Stimulated activated CD4-positive, alpha-beta T cell treated with anti-CD3 and anti-CD28 coated beads, Interleukin-2, amount 100 ng/mL, for 48 hours (primary cell): ENCODE measurements at regions not wholly inside any gene's neighbourhood (a gene's known extent, or its start where the extent isn't known, plus 50 kb on each side); places are given as distances from the start of the nearest gene placed in this dataset.

Source experiments
- DNase-seq, 2 donors: peaks; one replicate each; pipeline ENCODE4 v3.0.0-alpha.2; 2020

GRCh38 chr22:48376936-48377712 is 1450.5 kb downstream of the BRD1 start:
- DNase-seq, result no peak

GRCh38 chr22:48376428-48376827 is 1451.2 kb downstream of the BRD1 start:
- DNase-seq, result no peak

GRCh38 chr22:48373626-48374173 is 1454.0 kb downstream of the BRD1 start:
- DNase-seq, result no peak

GRCh38 chr22:48372390-48372789 is 1455.3 kb downstream of the BRD1 start:
- DNase-seq, result no peak

GRCh38 chr22:48371391-48371790 is 1456.3 kb downstream of the BRD1 start:
- DNase-seq, result no peak

- no peak for DNase-seq
Observed at GRCh38 chr22:48370508-48371325, 1457.0 kb downstream of the BRD1 start.

- no peak for DNase-seq
Observed at GRCh38 chr22:48369789-48370507, 1457.7 kb downstream of the BRD1 start.

GRCh38 chr22:48368975-48369525 is 1458.6 kb downstream of the BRD1 start:
- DNase-seq, result no peak

GRCh38 chr22:48367731-48368130 is 1459.9 kb downstream of the BRD1 start:
- no peak for DNase-seq

- no peak for DNase-seq
Observed at GRCh38 chr22:48366591-48366990, 1461.1 kb downstream of the BRD1 start.

GRCh38 chr22:48366056-48366455 is 1461.6 kb downstream of the BRD1 start:
- DNase-seq, result no peak

GRCh38 chr22:48365386-48365785 is 1462.3 kb downstream of the BRD1 start:
- DNase-seq, result no peak

GRCh38 chr22:48362721-48363404 is 1464.8 kb downstream of the BRD1 start:
- no peak for DNase-seq

- no peak for DNase-seq
Observed at GRCh38 chr22:48361099-48361639, 1466.5 kb downstream of the BRD1 start.

GRCh38 chr22:48359613-48359965 is 1468.1 kb downstream of the BRD1 start:
- no peak for DNase-seq

GRCh38 chr22:48358886-48359612 is 1468.6 kb downstream of the BRD1 start:
- no peak for DNase-seq

- no peak for DNase-seq
Observed at GRCh38 chr22:48357961-48358360, 1469.7 kb downstream of the BRD1 start.

GRCh38 chr22:48357196-48357595 is 1470.5 kb downstream of the BRD1 start:
- no peak for DNase-seq

GRCh38 chr22:48356731-48357130 is 1470.9 kb downstream of the BRD1 start:
- no peak for DNase-seq

- DNase-seq, result no peak
Observed at GRCh38 chr22:48354096-48354495, 1473.6 kb downstream of the BRD1 start.
